Umbilical cord (tissue), 1 donor: ENCODE measurements at regions not wholly inside any gene's neighbourhood (a gene's known extent, or its start where the extent isn't known, plus 50 kb on each side); places are given as distances from the start of the nearest gene placed in this dataset.
A peak's percentile ranks its signal among the peaks of the same experiment; 100 is the strongest.
"Not testable (repeated sequence)": the region's sequence is repeated elsewhere in the genome, so short reads cannot be mapped to it uniquely, and the experiment has no call there.

Experiments
- DNase-seq: peaks from one replicate; pipeline ENCODE4 v3.0.0-alpha.2; 2015; ENCODE audit warnings: low spot score

DNA sequence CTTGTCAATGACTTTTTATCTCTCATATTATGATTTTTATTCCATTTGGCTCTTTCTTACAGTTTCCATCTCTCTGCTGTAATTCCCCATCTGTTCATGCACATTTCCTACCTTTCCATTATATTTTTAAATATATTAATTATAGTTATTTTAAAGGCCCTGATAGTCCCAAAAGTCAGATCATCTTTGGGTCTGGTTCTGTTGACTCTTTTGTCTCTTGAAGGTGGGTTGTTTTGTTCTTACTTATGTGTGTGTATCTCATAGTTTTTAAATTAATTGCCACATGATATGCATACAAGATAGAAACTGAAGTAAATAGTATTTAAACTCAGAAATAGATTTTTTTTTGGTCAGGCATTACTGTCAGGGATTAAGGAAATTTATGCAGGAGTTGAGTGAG lies 178.0 kb upstream of the AJAP1 start:
- DNase-seq: no peak

DNA sequence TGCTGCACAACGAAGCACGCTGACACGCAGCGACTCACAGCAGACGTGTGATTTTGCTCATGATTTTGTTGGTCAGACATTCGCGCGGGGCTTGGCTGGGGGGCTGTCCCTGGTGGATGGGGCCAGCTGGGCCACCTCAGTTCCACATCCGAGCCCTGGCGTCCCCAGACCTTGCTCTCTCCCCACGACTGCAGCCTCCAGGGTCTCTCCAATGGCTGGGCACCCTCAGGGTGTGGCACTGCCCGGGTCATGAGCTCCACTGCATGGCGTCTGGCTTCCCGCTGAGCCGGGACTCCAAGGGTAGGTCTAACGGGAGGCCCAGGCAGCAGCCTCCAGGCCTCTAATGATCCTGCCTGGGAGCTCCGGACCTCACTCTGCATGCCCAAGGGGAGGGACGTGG lies 173.0 kb upstream of the AJAP1 start:
- no peak for DNase-seq

DNA sequence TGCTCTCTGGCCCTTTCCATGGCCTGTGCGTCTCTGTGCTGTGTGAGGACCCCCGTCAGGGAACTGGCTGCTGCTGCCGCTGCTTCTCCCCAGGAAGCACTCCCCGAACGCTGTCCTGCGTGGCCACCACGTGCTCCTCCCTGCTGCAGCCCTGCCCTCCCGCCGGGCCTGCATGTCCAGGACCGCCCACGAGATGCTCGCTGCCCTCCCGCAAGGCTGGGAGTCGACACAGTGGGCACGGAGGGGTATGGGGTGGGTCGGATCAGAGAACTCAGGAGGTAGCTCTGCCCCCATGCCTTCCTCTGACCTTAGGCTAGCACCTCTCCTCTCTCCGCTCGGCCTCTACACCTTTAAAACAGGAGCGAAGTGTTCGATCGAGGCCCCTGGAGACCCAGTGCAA lies 171.9 kb upstream of the AJAP1 start:
- no peak for DNase-seq

DNA sequence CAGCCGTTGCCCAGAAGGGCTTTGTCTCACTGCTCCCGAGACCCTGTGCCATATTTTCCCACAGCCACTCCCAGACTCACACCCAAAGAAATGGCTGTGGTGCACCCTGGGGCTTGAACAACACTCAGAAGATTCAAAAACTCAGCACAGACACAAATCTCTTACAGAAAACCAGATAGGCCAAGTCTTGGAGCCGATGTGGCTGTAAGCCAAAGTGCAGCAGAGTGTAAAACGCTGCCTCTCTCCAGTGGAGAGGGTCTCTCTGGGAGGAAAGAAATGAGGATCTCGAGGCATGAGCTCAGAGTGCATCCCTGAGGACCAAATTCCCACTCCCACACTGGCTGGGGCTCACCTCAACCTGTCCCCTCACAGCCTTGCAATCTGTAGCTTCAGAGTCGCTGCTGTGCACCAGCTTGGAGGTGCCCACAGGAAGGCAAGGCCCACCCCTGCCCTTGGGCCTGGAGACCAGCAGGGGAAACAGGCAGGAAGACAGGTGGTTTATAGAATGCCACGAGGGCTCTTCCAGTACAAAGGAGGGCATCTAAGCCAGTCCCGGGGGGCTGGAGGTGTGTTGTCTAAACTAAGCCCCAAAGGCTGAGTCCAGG lies 171.3 kb upstream of the AJAP1 start:
- no peak for DNase-seq

DNA sequence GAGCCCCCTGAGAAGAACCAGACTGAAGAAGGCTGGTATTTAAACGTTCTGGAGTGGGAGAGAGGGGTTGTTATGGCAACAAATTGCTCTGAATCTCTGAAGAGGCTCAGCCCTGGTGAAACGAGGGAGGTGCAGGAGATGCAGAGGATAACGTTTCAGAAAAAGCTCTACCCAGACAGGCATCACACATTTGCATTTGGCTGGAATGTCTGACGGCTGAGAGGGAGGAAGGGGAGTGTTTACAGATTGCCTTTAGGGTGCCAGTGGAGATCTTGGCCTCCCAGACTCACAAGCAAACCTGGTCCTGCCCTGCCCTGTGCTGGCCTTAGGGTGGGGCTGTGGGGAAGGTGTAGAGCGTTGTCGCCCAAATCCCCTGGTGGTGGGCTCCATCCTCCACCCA lies 169.0 kb upstream of the AJAP1 start:
- no peak for DNase-seq

DNA sequence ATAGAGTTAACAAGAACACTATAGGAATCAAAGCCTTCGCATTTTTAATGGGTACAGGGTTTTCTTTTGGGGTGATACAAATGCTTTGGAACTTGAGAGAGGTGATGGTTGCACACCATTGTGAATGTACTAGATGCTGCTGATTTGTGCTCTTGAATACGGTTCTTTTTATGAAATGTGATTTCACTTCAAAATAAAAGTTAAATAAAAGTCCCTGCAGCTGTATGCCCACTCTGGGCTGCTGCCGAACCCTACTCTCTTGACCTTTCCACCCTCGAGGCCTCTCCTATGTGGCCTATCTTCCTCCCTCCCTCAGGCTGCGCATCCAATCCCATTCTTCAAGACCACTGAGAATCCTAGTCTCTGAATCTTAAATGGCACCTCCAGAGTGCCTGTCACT lies 168.5 kb upstream of the AJAP1 start:
- no peak for DNase-seq

DNA sequence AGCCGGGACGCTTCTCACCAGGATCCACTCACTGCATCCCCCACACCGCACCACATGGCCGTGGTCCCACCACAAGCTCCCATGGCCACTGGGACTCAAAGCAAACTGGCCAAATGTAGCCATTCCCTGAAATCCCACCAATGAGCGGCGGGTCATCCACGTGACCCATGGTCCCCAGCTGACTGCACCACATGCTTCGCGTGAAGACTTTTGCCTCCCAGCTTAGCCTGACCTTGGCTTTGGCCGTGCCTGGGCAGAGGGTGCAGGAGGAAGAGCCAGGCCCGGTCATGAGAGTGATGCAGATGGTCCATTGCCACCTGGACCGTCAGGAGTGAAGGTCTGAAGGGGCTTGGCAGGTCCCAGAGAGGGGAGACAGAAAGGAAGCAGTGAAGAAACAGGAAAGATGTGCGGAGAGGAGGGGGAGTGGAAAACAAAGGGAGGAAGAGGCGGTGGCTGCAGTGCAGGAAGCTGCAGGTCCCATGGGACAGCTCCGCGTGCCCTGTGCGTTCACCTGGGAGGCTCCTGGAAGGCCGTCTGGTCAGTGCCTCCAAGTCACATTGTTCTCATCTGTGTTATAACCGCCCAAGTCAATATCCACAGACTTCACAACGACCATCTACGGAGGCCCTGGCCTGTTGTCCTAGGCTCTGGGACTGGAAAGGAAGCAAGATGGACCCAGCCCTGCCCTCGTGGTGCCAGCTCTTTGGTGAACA lies 167.8 kb upstream of the AJAP1 start:
- DNase-seq: no peak

DNA sequence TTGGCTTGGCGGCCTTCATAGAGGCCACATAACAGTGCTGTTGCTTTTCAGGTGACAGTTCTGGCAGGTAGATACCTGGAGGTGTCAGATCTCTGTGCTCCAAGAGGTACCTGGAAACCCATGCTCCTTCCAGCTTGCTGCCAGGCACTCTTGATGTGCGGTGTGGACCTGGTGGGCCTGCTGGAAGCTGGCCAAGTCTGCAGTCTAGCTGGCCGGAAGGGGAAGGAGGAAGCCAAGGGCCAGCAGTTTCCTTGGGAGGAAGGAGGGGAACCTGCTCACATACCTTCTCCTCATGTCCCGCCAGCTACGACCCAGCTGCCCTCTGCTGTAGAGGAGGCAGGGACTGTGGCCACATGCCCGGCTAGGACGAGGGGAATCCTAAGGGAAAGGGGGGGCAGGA lies 166.4 kb upstream of the AJAP1 start:
- DNase-seq: no peak

DNA sequence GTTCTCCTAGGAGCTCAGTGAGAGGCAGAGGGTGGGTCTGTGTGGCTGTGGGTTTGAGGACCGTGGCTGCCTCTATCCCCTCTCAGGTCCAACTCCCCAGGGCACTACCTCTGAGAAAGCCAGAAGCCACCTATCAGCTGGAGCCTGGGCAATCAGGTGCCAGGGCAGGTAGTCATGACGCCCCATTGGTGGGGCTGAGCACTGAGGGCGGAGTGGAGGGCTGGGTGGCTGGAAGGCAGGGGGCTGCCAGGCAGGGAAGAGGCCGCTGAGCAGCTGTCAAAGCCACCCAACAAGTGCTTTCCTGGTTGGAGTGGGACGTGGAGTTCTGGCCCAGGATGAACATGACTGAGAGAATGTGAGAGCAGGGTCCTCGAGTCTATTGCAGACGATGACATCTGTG lies 164.9 kb upstream of the AJAP1 start:
- DNase-seq: no peak

DNA sequence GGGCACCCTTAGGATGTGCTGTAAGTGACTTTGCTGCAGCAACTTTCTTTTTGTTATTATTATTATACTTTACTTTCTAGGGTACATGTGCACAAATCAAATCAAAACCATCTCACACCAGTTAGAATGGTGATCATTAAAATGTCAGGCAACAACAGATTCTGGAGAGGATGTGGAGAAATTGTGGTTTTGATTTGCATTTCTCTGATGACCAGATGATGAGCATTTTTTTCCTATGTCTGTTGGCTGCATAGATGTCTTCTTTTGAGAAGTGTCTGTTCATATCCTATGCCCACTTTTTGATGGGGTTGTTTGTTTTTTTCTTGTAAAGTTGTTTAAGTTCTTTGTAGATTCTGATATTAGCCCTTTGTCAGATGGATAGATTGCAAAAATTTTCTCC lies 164.4 kb upstream of the AJAP1 start:
- not testable (repeated sequence) for DNase-seq

DNA sequence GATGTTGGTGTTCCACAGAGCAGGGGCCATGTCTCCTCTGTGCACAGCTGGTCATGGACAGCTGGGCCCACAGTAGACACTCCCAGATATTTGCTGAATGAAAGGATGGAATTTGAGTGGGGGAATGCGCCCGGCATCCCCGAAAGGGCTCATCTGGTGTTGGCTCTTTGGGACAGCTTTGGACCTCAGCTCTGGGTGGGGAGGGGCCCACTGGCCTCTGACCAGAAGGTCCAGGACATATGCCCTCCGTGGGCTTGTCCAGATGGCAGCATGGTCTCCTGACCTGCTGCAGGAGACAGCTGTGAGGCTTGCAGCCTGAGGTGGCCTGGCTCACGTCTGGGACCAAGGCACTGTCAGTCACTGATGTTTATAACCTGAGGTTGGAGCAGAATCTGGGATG lies 160.4 kb upstream of the AJAP1 start:
- no peak for DNase-seq

DNA sequence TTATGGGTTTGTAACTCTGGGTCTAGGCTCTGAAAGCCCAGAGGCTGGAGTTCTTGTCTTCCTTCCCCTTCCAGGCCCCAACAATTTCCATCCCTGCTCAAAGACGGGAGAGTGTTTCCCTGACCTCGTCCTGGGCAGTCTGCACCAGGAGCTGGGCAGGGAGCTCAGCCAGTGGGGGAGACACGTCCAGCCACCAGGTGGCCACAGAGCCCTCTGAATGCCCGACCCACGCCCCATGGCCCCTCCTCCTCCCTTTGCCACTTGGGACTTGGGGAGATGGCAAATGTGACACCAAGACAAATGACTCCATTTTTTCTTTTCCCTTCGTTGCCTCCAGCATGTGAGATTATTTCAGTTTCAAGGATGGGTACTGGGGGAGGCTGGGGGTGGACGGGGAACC lies 159.9 kb upstream of the AJAP1 start:
- DNase-seq: no peak

DNA sequence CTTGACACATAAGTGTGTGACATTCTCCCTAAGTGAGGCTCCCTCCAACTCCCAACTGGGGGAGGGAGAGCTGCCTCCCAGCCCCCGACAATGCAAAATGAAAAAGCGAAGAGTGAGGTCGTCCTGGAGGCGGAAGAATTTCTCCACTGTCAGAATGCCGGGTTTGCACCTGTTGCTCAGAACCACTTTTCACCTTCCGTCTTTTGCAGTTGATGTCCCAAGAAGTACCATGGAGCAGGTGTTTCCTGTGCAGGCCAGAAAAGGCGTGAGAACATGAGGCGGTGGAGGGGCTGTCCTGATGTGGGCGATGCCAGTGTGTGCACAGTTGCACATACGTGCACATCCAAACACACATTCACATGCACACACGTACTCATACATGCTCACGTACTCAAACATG lies 158.6 kb upstream of the AJAP1 start:
- no peak for DNase-seq

DNA sequence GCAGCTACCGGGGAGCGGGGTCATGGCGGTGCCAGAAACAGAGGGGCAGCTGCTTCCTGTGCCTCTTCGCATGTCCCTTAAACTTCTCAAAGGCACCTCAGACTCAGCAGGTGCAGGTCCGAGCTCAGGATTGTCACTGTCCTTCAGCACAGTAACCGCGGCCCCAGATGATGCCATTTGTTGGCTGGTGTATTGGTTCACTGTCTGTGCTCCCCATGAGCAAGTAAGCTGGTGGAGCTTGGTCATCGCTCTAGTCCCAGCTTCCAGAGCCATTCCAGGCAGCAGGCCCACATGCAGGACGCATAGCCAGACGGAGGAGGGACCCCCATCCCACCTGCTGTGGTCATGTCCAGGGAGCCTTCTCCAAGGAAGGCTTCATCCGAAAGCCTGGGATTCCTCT lies 154.0 kb upstream of the AJAP1 start:
- no peak for DNase-seq

DNA sequence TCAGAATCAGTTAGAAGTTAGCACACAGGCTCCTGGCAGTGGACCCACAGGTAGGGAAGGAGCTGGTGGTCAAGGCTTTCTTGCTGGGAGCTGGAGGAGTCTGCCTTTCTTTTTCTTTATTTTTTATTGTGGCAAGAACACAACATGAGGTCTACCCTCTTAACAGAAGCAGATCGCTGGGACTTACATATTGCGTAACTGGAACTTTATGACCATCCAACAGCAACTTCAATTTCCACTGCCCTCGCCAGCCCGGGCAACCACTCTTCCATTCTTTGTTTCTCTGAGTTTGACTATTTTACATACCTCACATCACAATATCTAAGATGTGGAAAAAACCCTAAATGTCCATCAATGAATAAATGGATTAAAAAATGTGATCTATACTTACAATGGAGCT lies 147.8 kb upstream of the AJAP1 start:
- no peak for DNase-seq

DNA sequence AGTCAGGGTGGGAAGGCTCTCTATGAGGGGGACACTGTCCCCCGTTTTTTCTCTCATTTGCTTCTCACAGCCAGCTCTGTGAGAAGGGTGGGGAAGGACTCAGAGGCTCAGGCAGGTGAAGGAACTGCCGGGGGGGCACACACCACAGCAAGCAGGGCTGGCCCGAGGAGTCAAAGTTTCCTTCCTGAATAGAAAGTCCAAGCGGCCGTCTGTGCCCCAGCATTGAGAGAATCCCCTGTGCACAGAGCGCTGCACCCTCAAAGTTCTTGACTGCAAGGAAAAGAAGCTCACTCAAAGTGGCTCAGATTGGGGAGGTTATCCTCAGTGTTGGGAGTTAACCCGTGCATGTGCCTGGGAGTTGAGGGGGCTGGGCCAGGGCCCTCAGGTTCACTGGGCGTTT lies 145.2 kb upstream of the AJAP1 start:
- DNase-seq: no peak

DNA sequence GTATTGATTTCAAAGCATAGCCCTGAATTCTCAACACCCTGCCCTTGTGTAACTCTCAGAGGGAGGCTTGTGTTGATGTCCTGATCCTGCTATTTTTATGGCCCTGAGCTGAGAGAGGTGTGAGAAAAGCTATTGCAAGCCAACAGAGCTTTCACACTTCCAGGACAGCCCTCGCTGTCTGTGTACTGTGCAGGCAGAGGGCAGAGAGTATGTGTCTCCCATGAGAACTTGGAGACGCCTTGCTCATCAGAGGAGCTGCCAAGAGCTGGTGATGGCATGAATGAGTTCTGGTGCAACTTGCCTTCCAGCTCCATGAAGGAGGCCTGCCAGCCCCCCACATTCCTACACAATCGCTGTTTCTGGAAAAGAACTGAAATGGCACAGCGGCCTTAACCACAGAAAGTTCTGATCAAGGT lies 144.1 kb upstream of the AJAP1 start:
- DNase-seq: no peak

DNA sequence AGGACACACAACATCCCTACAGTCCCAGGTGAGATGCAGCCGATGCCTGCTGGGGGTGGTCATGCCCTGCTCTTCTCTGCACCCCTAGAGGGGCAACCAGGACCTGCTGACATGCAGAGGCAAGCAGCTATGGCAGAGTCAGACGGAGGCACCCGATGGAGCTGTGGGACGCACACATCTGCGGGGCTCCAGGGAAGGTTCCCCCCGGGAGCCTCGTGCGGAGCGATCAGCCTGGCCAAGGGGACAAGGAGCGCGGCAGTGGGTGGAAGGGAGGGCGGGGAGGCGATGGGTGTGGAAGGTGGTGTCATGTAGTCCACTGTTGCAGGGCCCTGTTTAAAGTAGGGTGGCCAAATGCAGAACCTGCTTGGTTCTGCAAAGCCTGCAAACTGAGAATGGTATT lies 143.0 kb upstream of the AJAP1 start:
- no peak for DNase-seq

DNA sequence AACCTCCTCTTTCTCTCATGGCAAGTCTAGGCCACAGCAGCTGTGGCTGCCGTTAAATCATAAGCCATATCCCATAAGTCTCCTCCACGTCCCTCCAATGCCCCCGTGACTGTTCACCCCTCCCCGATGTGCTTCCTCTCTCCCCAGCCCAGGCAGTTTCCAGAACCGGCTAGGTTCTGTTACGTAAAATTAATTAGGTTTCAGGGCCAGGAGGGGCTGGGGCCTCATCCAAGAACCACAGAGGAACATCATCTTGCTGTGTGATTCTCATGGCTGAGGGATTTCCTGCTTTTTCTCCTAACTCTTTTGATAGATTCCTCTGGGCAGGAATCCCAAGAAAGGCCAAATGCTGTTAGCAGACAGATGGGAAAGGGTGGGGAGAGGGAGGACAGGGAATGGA lies 141.8 kb upstream of the AJAP1 start:
- peak; percentile 90 for DNase-seq

DNA sequence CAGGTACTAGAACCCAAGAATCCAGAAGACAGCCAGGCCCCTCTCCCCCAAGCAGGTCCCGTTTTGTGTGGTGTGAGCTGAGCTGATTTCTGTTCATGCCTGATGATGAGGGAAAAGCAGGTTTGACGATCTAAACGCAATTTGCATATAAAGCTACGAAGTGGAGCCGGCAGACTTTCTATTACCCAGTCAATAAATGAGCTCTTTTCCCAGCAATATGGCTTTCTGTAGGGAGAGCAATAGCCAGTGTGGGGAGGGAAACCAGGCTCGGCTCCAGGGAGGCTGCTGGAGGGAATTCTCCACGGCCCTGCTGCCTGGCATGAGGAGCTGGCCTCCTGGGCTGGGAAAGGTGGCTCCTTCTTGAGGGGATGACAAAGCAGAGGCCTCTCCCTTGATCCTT lies 140.7 kb upstream of the AJAP1 start:
- DNase-seq: peak; percentile 19

DNA sequence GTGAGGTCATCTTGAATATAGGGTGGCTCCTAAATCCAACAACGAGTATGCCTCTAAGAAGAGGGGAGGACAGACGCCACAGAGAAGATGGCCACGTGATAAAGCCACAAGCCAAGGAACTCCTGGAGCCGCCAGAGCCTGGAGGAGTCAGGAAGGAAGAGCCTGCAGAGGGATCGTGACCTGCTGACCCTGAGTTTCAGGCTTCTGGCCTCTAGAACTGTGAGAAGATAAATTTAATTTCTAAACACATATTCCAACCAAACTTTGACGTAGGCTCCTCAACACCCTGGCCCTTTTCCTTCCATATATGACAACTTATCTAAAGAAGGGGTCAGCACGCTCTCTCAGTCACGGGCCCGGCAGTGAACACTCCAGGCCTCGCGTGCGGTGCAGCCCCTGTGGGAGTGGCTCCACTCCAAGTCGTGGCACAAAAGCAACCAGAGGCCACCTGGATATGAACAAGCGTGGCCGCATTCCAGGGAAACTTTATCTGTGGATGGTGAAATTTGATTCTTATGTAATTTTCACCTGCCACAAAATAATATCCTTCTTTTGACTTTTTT lies 138.6 kb upstream of the AJAP1 start:
- no peak for DNase-seq

DNA sequence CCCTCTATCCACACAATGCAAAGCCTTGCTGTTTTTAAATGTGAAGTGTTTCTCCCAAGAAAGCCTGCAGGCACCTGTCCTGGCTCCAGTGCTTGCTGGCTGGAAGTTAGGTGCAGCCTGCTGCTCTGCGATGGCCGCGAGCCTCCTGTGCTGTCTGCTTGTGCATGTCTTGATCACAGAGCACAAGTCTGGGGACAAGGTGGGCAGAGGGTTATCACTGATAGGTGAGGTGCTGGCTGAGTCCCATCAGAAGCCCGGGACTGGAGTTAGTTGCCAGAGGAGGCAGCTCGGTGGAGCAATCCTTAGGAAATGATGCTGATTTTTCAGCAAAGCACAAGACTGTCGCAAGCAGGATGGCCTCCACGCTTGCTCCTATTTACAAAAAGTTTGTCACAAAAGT lies 137.8 kb upstream of the AJAP1 start:
- no peak for DNase-seq

DNA sequence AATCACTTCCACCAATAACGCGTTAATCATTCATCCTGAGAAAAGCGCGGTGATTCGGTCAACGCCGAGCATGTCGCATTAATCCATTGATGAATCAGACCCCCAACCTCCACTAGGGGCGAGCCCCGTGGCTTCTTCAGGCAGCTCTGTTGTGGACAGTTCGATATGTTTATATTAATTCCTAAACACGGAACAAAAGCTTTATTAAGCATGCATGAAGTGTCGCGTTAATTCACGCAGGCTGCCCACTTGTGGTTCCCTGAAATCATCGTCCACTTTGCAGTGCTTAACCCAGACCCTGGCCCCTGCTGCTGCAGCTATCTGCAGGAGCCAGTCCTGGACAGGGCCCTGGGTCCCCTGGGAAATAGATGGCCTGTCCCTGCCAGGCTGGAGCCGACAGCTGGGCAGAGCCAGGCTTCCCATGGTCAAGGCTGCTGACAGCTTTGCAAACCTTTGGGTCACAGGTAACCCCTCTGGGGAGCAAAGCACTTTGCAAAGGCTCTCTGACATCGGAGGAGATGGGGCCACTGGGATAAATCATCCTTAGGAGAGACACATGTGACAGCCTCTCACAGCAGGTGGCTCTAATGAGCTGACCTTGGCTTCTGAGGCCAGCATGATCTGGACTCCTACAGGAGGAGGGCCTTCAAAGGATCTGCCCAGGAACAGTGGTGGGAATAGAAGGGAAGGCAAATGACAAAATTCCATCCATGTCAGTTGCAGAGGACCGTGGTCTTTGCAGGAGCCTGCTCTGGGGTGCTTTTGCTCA lies 137.0 kb upstream of the AJAP1 start:
- no peak for DNase-seq
